ENCODE measurements at regions not wholly inside any gene's neighbourhood (a gene's known extent, or its start where the extent isn't known, plus 50 kb on each side); places are given as distances from the start of the nearest gene placed in this dataset.
A peak's percentile ranks its signal among the peaks of the same experiment; 100 is the strongest.

- no peak overlapping the region for H3K4me3 ChIP-seq
- no peak for ATAC-seq (replicated peaks in 6 of 8)
- in situ Hi-C loops (cut with MboI; ENCODE audit: low pct_unique_long_range_greater_than_20kb in 2 of 9, low sequenced_read_pairs in 9 of 9, unreplicated experiment in 9 of 9), result no loop called here
- no peak overlapping the region for H3K27ac ChIP-seq
- H3K4me1 ChIP-seq (replicated peaks in 1 of 2), result no peaks in the 10 kb centered on the region
These were observed 118.7 kb downstream of the CHRM3 start for GRCh38 chr1:239505094-239505493.

- Histone ChIP-seq H3K4me3 (no peak overlapping the region), H3K4me1 (replicated peaks in 1 of 2) (peaks cover 0 to 4% of the 10 kb centered on the region in 2 donors), H3K27ac (no peak overlapping the region)
- 8 to 100% (median 50%) methylated on average over 1 of the region's 1 CpG; no CpG with 5 or more reads in 2 of the 10 experiments for WGBS, 10 experiments
- ATAC-seq (replicated peaks in 6 of 8), result no peak
- in situ Hi-C loops (cut with MboI; ENCODE audit: low pct_unique_long_range_greater_than_20kb in 2 of 9, low sequenced_read_pairs in 9 of 9, unreplicated experiment in 9 of 9), result no loop called here
These were observed 121.5 kb downstream of the CHRM3 start for GRCh38 chr1:239507826-239508225.

- 0 to 61% (median 27%) methylated on average over 1 to 2 of the region's 2 CpGs; no CpG with 5 or more reads in 2 of the 10 experiments for WGBS, 10 experiments
- in situ Hi-C loops (cut with MboI; ENCODE audit: low pct_unique_long_range_greater_than_20kb in 2 of 9, low sequenced_read_pairs in 9 of 9, unreplicated experiment in 9 of 9), result no loop called here
- H3K4me1 ChIP-seq (replicated peaks in 1 of 2), result peaks cover 14 to 17% of the 10 kb centered on the region in 2 donors
- H3K4me3 ChIP-seq, result no peak overlapping the region
- no peak overlapping the region for H3K27ac ChIP-seq
- peak in 3 of 8 experiments; percentile 36 to 86 (median 49) for ATAC-seq (replicated peaks in 6 of 8)
These were observed 125.5 kb downstream of the CHRM3 start for GRCh38 chr1:239511875-239512274.

- peaks cover 17 to 18% of the 10 kb centered on the region in 2 donors for H3K4me1 ChIP-seq (replicated peaks in 1 of 2)
- peak in 5 of 8 experiments; percentile 40 to 80 (median 76) for ATAC-seq (replicated peaks in 6 of 8)
- WGBS, 10 experiments, result 14 to 61% (median 50%) methylated on average over 1 to 9 of the region's 9 CpGs; no CpG with 5 or more reads in 3 of the 10 experiments
- H3K27ac ChIP-seq, result no peak overlapping the region
- in situ Hi-C loops (cut with MboI; ENCODE audit: low pct_unique_long_range_greater_than_20kb in 2 of 9, low sequenced_read_pairs in 9 of 9, unreplicated experiment in 9 of 9), result no loop called here
- H3K4me3 ChIP-seq, result no peak overlapping the region
These were observed 130.2 kb downstream of the CHRM3 start for GRCh38 chr1:239516579-239516978.

GRCh38 chr1:239526391-239526790, 140.0 kb downstream of the CHRM3 start:
- H3K27ac ChIP-seq, result no peak overlapping the region

GRCh38 chr1:239527051-239527693, 140.8 kb downstream of the CHRM3 start:
- 22 to 100% (median 94%) methylated on average over 1 to 3 of the region's 3 CpGs for WGBS, 10 experiments
- no peak for ATAC-seq (replicated peaks in 6 of 8)

More at GRCh38 chr1:239526391-239526790, 140.0 kb downstream of the CHRM3 start:
- Histone ChIP-seq H3K4me1 (replicated peaks in 1 of 2) (peaks cover 0 to 9% of the 10 kb centered on the region in 2 donors), H3K4me3 (no peak overlapping the region)
- ATAC-seq (replicated peaks in 6 of 8), result peak in 3 of 8 experiments; percentile 19 to 54 (median 36)
- in situ Hi-C loops (cut with MboI; ENCODE audit: low pct_unique_long_range_greater_than_20kb in 2 of 9, low sequenced_read_pairs in 9 of 9, unreplicated experiment in 9 of 9), result no loop called here
- WGBS, 10 experiments, result 0 to 95% (median 89%) methylated on average over 1 to 4 of the region's 4 CpGs

GRCh38 chr1:239536165-239536849, 149.9 kb downstream of the CHRM3 start:
- peaks cover 20 to 24% of the 10 kb centered on the region in 2 donors for H3K4me1 ChIP-seq (replicated peaks in 1 of 2)
- peak in 1 of 8 experiments; percentile 45 for ATAC-seq (replicated peaks in 6 of 8)
- in situ Hi-C loops (cut with MboI; ENCODE audit: low pct_unique_long_range_greater_than_20kb in 2 of 9, low sequenced_read_pairs in 9 of 9, unreplicated experiment in 9 of 9), result no loop called here
- no peak overlapping the region for H3K27ac ChIP-seq
- no peak overlapping the region for H3K4me3 ChIP-seq
- 7 to 100% (median 88%) methylated on average over 2 to 5 of the region's 5 CpGs for WGBS, 10 experiments

More at GRCh38 chr1:239527051-239527693, 140.8 kb downstream of the CHRM3 start:
- Histone ChIP-seq H3K27ac (no peak overlapping the region), H3K4me3 (no peak overlapping the region), H3K4me1 (replicated peaks in 1 of 2) (peaks cover 0 to 9% of the 10 kb centered on the region in 2 donors)
- in situ Hi-C loops (cut with MboI; ENCODE audit: low pct_unique_long_range_greater_than_20kb in 2 of 9, low sequenced_read_pairs in 9 of 9, unreplicated experiment in 9 of 9), result no loop called here

GRCh38 chr1:239537795-239538194, 151.4 kb downstream of the CHRM3 start:
- WGBS, 10 experiments, result 4 to 73% (median 49%) methylated on average over 3 of the region's 3 CpGs
- in situ Hi-C loops (cut with MboI; ENCODE audit: low pct_unique_long_range_greater_than_20kb in 2 of 9, low sequenced_read_pairs in 9 of 9, unreplicated experiment in 9 of 9), result no loop called here
- Histone ChIP-seq H3K4me3 (no peak overlapping the region), H3K4me1 (replicated peaks in 1 of 2) (peaks cover 20 to 24% of the 10 kb centered on the region in 2 donors), H3K27ac (no peak overlapping the region)
- peak in 5 of 8 experiments; percentile 44 to 85 (median 54) for ATAC-seq (replicated peaks in 6 of 8)

- peaks cover 20 to 24% of the 10 kb centered on the region in 2 donors for H3K4me1 ChIP-seq (replicated peaks in 1 of 2)
- H3K4me3 ChIP-seq, result no peak overlapping the region
- ATAC-seq (replicated peaks in 6 of 8), result peak in 4 of 8 experiments; percentile 48 to 85 (median 56)
- WGBS, 10 experiments, result 0 to 50% (median 19%) methylated on average over 1 to 2 of the region's 2 CpGs; no CpG with 5 or more reads in 3 of the 10 experiments
- H3K27ac ChIP-seq, result no peak overlapping the region
- in situ Hi-C loops (cut with MboI; ENCODE audit: low pct_unique_long_range_greater_than_20kb in 2 of 9, low sequenced_read_pairs in 9 of 9, unreplicated experiment in 9 of 9), result no loop called here
These were observed 152.0 kb downstream of the CHRM3 start for GRCh38 chr1:239538239-239538988.

GRCh38 chr1:239539051-239539450, 152.7 kb downstream of the CHRM3 start:
- peaks cover 20 to 24% of the 10 kb centered on the region in 2 donors for H3K4me1 ChIP-seq (replicated peaks in 1 of 2)
- H3K4me3 ChIP-seq, result no peak overlapping the region
- in situ Hi-C loops (cut with MboI; ENCODE audit: low pct_unique_long_range_greater_than_20kb in 2 of 9, low sequenced_read_pairs in 9 of 9, unreplicated experiment in 9 of 9), result no loop called here
- no peak overlapping the region for H3K27ac ChIP-seq
- WGBS, 10 experiments, result 0 to 100% (median 75%) methylated on average over 1 to 2 of the region's 2 CpGs; no CpG with 5 or more reads in 2 of the 10 experiments
- no peak for ATAC-seq (replicated peaks in 6 of 8)

- WGBS, 10 experiments, result 0 to 100% (median 94%) methylated on average over 1 to 4 of the region's 4 CpGs
- ATAC-seq (replicated peaks in 6 of 8), result no peak
- no peak overlapping the region for H3K4me3 ChIP-seq
- in situ Hi-C loops (cut with MboI; ENCODE audit: low pct_unique_long_range_greater_than_20kb in 2 of 9, low sequenced_read_pairs in 9 of 9, unreplicated experiment in 9 of 9), result no loop called here
- peaks cover 20 to 24% of the 10 kb centered on the region in 2 donors for H3K4me1 ChIP-seq (replicated peaks in 1 of 2)
- H3K27ac ChIP-seq, result no peak overlapping the region
These were observed 153.4 kb downstream of the CHRM3 start for GRCh38 chr1:239539812-239540211.

GRCh38 chr1:239543873-239544272, 157.5 kb downstream of the CHRM3 start:
- no peak for ATAC-seq (replicated peaks in 6 of 8)
- H3K4me3 ChIP-seq, result no peak overlapping the region
- no peak overlapping the region for H3K27ac ChIP-seq
- in situ Hi-C loops (cut with MboI; ENCODE audit: low pct_unique_long_range_greater_than_20kb in 2 of 9, low sequenced_read_pairs in 9 of 9, unreplicated experiment in 9 of 9), result no loop called here
- WGBS, 10 experiments, result 0 to 100% (median 100%) methylated on average over 1 to 2 of the region's 2 CpGs; no CpG with 5 or more reads in 3 of the 10 experiments
- peaks cover 4% of the 10 kb centered on the region in 2 donors for H3K4me1 ChIP-seq (replicated peaks in 1 of 2)

- Histone ChIP-seq H3K27ac (no peak overlapping the region), H3K4me1 (replicated peaks in 1 of 2) (no peaks in the 10 kb centered on the region), H3K4me3 (no peak overlapping the region)
- in situ Hi-C loops (cut with MboI; ENCODE audit: low pct_unique_long_range_greater_than_20kb in 2 of 9, low sequenced_read_pairs in 9 of 9, unreplicated experiment in 9 of 9), result no loop called here
- 27 to 93% (median 67%) methylated on average over 1 to 3 of the region's 3 CpGs; no CpG with 5 or more reads in 1 of the 10 experiments for WGBS, 10 experiments
- ATAC-seq (replicated peaks in 6 of 8), result peak in 2 of 8 experiments; percentile 41 to 46
These were observed 159.1 kb downstream of the CHRM3 start for GRCh38 chr1:239545466-239545865.

All from motor neuron (in vitro differentiated cells).